NOMO-1 (cell line): ENCODE measurements at regions not wholly inside any gene's neighbourhood (a gene's known extent, or its start where the extent isn't known, plus 50 kb on each side); places are given as distances from the start of the nearest gene placed in this dataset.

Experiments
- DNase-seq, 2 experiments: peaks; one replicate each; lab custom pipeline; 2025; ENCODE audit not compliant: unreplicated experiment in 2 of 2; lab: John Stamatoyannopoulos, UW

- DNase-seq, result no peak
These were observed 346.9 kb upstream of the JAG1 start for GRCh38 chr20:11020712-11021111.

GRCh38 chr20:11027224-11027623 lies 353.4 kb upstream of the JAG1 start:
- DNase-seq, result no peak

- no peak for DNase-seq
These were observed 356.6 kb upstream of the JAG1 start for GRCh38 chr20:11030351-11030750.

GRCh38 chr20:11031300-11031699 lies 357.5 kb upstream of the JAG1 start:
- DNase-seq, result no peak

GRCh38 chr20:11032611-11033010 lies 358.8 kb upstream of the JAG1 start:
- DNase-seq, result no peak

GRCh38 chr20:11034025-11034424 lies 360.2 kb upstream of the JAG1 start:
- DNase-seq, result no peak

- DNase-seq, result no peak
These were observed 361.4 kb upstream of the JAG1 start for GRCh38 chr20:11035211-11035610.

- no peak for DNase-seq
These were observed 367.6 kb upstream of the JAG1 start for GRCh38 chr20:11041396-11041795.

GRCh38 chr20:11043001-11043400 lies 369.2 kb upstream of the JAG1 start:
- no peak for DNase-seq

GRCh38 chr20:11044561-11044960 lies 370.8 kb upstream of the JAG1 start:
- no peak for DNase-seq

GRCh38 chr20:11045412-11046175 lies 371.8 kb upstream of the JAG1 start:
- no peak for DNase-seq

- no peak for DNase-seq
These were observed 373.8 kb upstream of the JAG1 start for GRCh38 chr20:11047559-11047958.

GRCh38 chr20:11048739-11049138 lies 374.9 kb upstream of the JAG1 start:
- DNase-seq, result no peak

- DNase-seq, result no peak
These were observed 376.6 kb upstream of the JAG1 start for GRCh38 chr20:11050350-11050749.

- DNase-seq, result no peak
These were observed 377.3 kb upstream of the JAG1 start for GRCh38 chr20:11051136-11051535.

GRCh38 chr20:11053310-11053709 lies 379.5 kb upstream of the JAG1 start:
- no peak for DNase-seq

GRCh38 chr20:11054266-11054993 lies 380.6 kb upstream of the JAG1 start:
- DNase-seq, result no peak

- DNase-seq, result no peak
These were observed 382.6 kb upstream of the JAG1 start for GRCh38 chr20:11056414-11056813.

GRCh38 chr20:11057624-11058023 lies 383.8 kb upstream of the JAG1 start:
- DNase-seq, result no peak

GRCh38 chr20:11059659-11060058 lies 385.9 kb upstream of the JAG1 start:
- DNase-seq, result no peak

- DNase-seq, result no peak
These were observed 386.8 kb upstream of the JAG1 start for GRCh38 chr20:11060423-11061185.

- DNase-seq, result peak; percentile 2 to 40
These were observed 389.6 kb upstream of the JAG1 start for GRCh38 chr20:11063444-11063843.
